SH-SY5Y (cell line): ENCODE measurements at regions not wholly inside any gene's neighbourhood (a gene's known extent, or its start where the extent isn't known, plus 50 kb on each side); places are given as distances from the start of the nearest gene placed in this dataset.

Experiments used
- GATA2 ChIP-seq: IDR thresholded peaks from 2 replicates; pipeline ENCODE4 v1.6.1; 2011; ENCODE audit warnings: mild to moderate bottlenecking, low read depth, low read length
- GATA3 ChIP-seq: IDR thresholded peaks from 2 replicates; pipeline ENCODE4 v1.6.1; 2011; ENCODE audit warnings: low read depth, mild to moderate bottlenecking, low read length, moderate library complexity

DNA sequence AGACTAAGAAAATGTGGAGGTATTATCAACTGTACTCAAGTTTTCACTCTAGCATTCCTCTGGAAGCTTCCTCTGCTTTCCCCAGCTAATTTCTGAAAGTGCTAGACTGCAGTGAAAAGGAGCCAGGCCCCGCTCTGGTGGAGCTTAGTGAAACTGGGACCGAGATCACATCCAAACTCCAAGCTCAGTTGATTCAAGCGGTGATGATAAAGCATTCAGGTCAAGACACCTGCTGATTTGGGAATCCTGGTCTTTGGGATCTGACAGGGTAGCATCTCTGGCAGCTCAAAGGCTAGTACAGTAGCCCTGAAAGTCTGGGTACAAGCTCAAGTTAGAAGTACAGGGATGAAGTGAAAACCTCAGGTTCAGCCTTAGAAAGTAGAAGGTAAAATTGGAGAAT lies 120.2 kb upstream of the CRIM1 start:
- no peak for TF ChIP-seq GATA3
- no peak for TF ChIP-seq GATA2
